ENCODE measurements at regions not wholly inside any gene's neighbourhood (a gene's known extent, or its start where the extent isn't known, plus 50 kb on each side); places are given as distances from the start of the nearest gene placed in this dataset.
"Not testable (repeated sequence)": the region's sequence is repeated elsewhere in the genome, so short reads cannot be mapped to it uniquely, and the experiment has no call there.

DNA sequence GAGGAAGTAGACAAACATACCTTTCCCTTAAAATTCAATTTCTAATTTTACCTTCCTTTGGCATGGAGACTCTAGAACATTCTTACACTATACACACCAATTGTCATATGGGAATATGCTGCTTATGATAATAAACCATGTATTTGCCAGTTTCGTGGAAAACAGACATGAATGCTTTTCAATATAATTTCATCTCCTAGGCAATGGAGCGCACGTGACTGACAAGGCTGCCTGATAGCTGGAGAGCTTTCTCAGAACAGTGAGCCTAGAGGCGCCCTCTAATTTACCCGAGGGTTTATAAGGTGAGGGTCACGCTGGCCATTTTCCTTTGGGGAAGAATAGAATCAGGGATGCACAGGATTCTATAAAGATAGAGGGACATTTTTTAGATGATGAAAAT lies 56.5 kb downstream of the PRR18 start (continued):
- TF ChIP-seq PRDM10 (tag by site-specific recombination; IDR thresholded peaks at IDR 0.05): no peak
- TF ChIP-seq, protein P1, sequence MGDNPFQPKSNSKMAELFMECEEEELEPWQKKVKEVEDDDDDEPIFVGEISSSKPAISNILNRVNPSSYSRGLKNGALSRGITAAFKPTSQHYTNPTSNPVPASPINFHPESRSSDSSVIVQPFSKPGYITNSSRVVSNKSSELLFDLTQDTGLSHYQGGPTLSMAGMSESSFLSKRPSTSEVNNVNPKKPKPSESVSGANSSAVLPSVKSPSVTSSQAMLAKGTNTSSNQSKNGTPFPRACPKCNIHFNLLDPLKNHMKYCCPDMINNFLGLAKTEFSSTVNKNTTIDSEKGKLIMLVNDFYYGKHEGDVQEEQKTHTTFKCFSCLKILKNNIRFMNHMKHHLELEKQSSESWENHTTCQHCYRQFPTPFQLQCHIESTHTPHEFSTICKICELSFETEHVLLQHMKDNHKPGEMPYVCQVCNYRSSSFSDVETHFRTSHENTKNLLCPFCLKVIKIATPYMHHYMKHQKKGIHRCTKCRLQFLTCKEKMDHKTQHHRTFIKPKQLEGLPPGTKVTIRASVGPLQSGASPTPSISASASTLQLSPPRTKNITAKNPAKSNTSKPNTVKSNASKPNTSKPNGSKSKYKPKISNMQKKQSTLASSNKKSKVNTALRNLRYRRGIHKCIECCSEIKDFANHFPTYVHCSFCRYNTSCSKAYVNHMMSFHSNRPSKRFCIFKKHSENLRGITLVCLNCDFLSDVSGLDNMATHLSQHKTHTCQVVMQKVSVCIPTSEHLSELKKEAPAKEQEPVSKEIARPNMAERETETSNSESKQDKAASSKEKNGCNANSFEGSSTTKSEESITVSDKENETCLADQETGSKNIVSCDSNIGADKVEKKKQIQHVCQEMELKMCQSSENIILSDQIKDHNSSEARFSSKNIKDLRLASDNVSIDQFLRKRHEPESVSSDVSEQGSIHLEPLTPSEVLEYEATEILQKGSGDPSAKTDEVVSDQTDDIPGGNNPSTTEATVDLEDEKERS (tag by site-specific recombination; IDR thresholded peaks at IDR 0.05): no peak
- no peak for TF ChIP-seq ZFP69B (tag by site-specific recombination; IDR thresholded peaks at IDR 0.05)

GRCh38 chr6:166251211-166251610 lies 57.0 kb downstream of the PRR18 start:
- H3K4me1 ChIP-seq (ENCODE audit: control insufficient read depth, insufficient read depth, low read length): no peaks in the 10 kb centered on the region
- no peak overlapping the region for H3K27ac ChIP-seq (ENCODE audit: extremely low read depth, low read depth, low read length)
- H3K9me3 ChIP-seq (ENCODE audit: control insufficient read depth, insufficient read depth, low read depth, low read length): no peaks in the 10 kb centered on the region
- H3K4me3 ChIP-seq (ENCODE audit: low read depth, low read length): no peak overlapping the region
- ChIA-PET POLR2A (interaction anchor here (1.1 kb wide), 1 partner anchor 376 kb away, joined by 5 read pairs; the partner anchor contains the start of gene RPS6KA2), CTCF (interaction anchor here (0.6 to 1.8 kb wide), 5 partner anchors 13 to 28 kb away, joined by 3 to 5 read pairs (median 3); no protein-coding TSS in a partner anchor)
- TF ChIP-seq ZFP3 (tag by site-specific recombination; IDR thresholded peaks at IDR 0.05; ENCODE audit: low read depth): no peak
- no peak for TF ChIP-seq EGR2 (tag by site-specific recombination; IDR thresholded peaks at IDR 0.05; ENCODE audit: low read depth)
- no peaks in the 10 kb centered on the region for H3K36me3 ChIP-seq (ENCODE audit: control insufficient read depth in 2 of 2, insufficient read depth in 1 of 2, low read length in 2 of 2)

DNA sequence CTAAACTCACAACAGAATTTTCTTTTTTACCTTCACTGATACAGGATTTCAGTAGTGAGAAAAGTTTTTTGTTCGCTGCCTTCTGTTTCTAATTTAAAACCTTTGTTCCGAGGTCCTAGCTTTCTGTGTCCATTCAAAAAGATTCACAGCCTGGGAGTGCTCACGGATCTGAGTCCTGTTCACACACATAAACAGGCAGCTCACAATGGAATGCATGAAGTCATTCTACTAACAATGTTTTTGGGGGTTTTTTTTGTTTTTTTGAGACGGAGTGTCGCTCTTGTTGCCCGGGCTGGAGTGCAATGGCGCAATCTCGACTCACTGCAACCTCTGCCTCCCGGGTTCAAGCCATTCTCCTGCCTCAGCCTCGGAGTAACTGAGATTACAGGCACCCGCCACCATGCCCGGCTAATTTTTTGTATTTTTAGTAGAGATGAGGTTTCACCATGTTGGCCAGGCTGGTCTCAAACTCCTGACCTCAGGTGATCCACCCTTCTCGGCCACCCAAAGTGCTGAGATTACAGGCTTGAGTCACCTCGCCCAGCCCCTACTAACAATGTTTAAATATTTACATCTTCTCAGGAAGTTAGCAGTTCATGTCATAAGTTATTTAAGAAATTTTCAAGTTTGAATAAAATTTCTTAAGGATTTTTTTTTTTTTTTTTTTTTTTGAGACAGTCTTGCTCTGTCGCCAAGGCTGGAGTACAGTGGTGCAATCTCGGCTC lies 59.0 kb downstream of the PRR18 start:
- H3K4me3 ChIP-seq (ENCODE audit: low read depth, low read length); H3K36me3 ChIP-seq (ENCODE audit: control insufficient read depth in 2 of 2, insufficient read depth in 1 of 2, low read length in 2 of 2); H3K27ac ChIP-seq (ENCODE audit: extremely low read depth, low read depth, low read length); H3K4me1 ChIP-seq (ENCODE audit: control insufficient read depth, insufficient read depth, low read length); POLR2A ChIA-PET; H3K9me3 ChIP-seq (ENCODE audit: control insufficient read depth, insufficient read depth, low read depth, low read length); CTCF ChIA-PET: not testable (repeated sequence)

DNA sequence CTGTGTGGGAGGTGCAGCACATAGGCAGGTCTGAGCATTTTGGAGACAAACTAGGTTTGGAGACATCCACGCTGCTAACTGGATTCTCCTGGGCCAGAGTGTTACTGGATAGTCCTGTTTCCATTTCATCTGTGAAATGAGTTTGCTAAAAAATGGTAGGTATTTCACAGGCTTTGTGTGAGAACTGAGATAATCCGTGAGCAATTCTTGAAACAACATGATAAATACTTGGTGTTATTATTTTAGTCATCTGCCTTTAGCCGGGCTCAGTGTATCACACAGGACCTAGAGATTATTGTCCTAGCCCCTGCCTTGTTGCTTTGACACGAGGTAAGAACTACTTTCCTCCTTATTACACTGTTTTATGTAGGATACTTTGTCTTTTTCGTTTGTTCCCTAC lies 63.0 kb downstream of the PRR18 start:
- no peak overlapping the region for H3K27ac ChIP-seq (ENCODE audit: extremely low read depth, low read depth, low read length)
- TF ChIP-seq MEIS1 (CRISPR knock-in tag; IDR thresholded peaks at IDR 0.05; ENCODE audit: borderline replicate concordance) (no peak), ZNF76 (tag by site-specific recombination; IDR thresholded peaks at IDR 0.05; ENCODE audit: borderline replicate concordance, low read depth) (no peak), ZNF169 (tag by site-specific recombination; IDR thresholded peaks at IDR 0.05) (no peak), ZNF398 (tag by site-specific recombination; IDR thresholded peaks at IDR 0.05) (no peak)
- TF ChIP-seq, protein P2, sequence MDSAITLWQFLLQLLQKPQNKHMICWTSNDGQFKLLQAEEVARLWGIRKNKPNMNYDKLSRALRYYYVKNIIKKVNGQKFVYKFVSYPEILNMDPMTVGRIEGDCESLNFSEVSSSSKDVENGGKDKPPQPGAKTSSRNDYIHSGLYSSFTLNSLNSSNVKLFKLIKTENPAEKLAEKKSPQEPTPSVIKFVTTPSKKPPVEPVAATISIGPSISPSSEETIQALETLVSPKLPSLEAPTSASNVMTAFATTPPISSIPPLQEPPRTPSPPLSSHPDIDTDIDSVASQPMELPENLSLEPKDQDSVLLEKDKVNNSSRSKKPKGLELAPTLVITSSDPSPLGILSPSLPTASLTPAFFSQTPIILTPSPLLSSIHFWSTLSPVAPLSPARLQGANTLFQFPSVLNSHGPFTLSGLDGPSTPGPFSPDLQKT (IDR thresholded peaks at IDR 0.05; ENCODE audit: borderline replicate concordance, low read depth, low read length): no peak
- POLR2A ChIA-PET: no interaction called here
- no peak overlapping the region for H3K4me3 ChIP-seq (ENCODE audit: low read depth, low read length)
- no peaks in the 10 kb centered on the region for H3K36me3 ChIP-seq (ENCODE audit: control insufficient read depth in 2 of 2, insufficient read depth in 1 of 2, low read length in 2 of 2)
- CTCF ChIA-PET: no interaction called here
- no peaks in the 10 kb centered on the region for H3K4me1 ChIP-seq (ENCODE audit: control insufficient read depth, insufficient read depth, low read length)
- no peaks in the 10 kb centered on the region for H3K9me3 ChIP-seq (ENCODE audit: control insufficient read depth, insufficient read depth, low read depth, low read length)
